ENCODE measurements at regions not wholly inside any gene's neighbourhood (a gene's known extent, or its start where the extent isn't known, plus 50 kb on each side); places are given as distances from the start of the nearest gene placed in this dataset.

GRCh38 chr7:68754414-68754813 lies 843.9 kb upstream of the AUTS2 start:
- no peak overlapping the region for H3K27ac ChIP-seq
- H3K27me3 ChIP-seq (replicated peaks), result no peaks in the 10 kb centered on the region
- TF ChIP-seq CTCF (IDR thresholded peaks at IDR 0.05; ENCODE audit: low read depth, low read length, missing control alignments), result no peak
- in situ Hi-C loops (cut with HindIII; ENCODE audit: low pct_ligation_motif_present, low sequenced_read_pairs), result no loop called here
- no peaks in the 10 kb centered on the region for H3K36me3 ChIP-seq (replicated peaks)
- no peak overlapping the region for H3K4me3 ChIP-seq (ENCODE audit: low read depth, low read length)
- no peak for DNase-seq

GRCh38 chr7:68756986-68757495 lies 841.2 kb upstream of the AUTS2 start:
- Histone ChIP-seq H3K4me3 (ENCODE audit: low read depth, low read length) (no peak overlapping the region), H3K36me3 (replicated peaks) (no peaks in the 10 kb centered on the region), H3K27me3 (replicated peaks) (no peaks in the 10 kb centered on the region), H3K27ac (no peak overlapping the region)
- no peak for TF ChIP-seq CTCF (IDR thresholded peaks at IDR 0.05; ENCODE audit: low read depth, low read length, missing control alignments)
- DNase-seq, result no peak
- in situ Hi-C loops (cut with HindIII; ENCODE audit: low pct_ligation_motif_present, low sequenced_read_pairs), result no loop called here

GRCh38 chr7:68760556-68760955 lies 837.7 kb upstream of the AUTS2 start:
- no peaks in the 10 kb centered on the region for H3K27me3 ChIP-seq (replicated peaks)
- TF ChIP-seq CTCF (IDR thresholded peaks at IDR 0.05; ENCODE audit: low read depth, low read length, missing control alignments), result no peak
- no peak overlapping the region for H3K4me3 ChIP-seq (ENCODE audit: low read depth, low read length)
- DNase-seq, result no peak
- no peaks in the 10 kb centered on the region for H3K36me3 ChIP-seq (replicated peaks)
- no peak overlapping the region for H3K27ac ChIP-seq
- in situ Hi-C loops (cut with HindIII; ENCODE audit: low pct_ligation_motif_present, low sequenced_read_pairs), result no loop called here

- in situ Hi-C loops (cut with HindIII; ENCODE audit: low pct_ligation_motif_present, low sequenced_read_pairs), result no loop called here
- Histone ChIP-seq H3K27ac (no peak overlapping the region), H3K4me3 (ENCODE audit: low read depth, low read length) (no peak overlapping the region), H3K36me3 (replicated peaks) (no peaks in the 10 kb centered on the region), H3K27me3 (replicated peaks) (no peaks in the 10 kb centered on the region)
- DNase-seq, result no peak
- TF ChIP-seq CTCF (IDR thresholded peaks at IDR 0.05; ENCODE audit: low read depth, low read length, missing control alignments), result no peak
Measured at GRCh38 chr7:68767462-68767861, 830.8 kb upstream of the AUTS2 start.

GRCh38 chr7:68770649-68771048 lies 827.6 kb upstream of the AUTS2 start:
- no peak for DNase-seq
- no peak for TF ChIP-seq CTCF (IDR thresholded peaks at IDR 0.05; ENCODE audit: low read depth, low read length, missing control alignments)
- no peak overlapping the region for H3K4me3 ChIP-seq (ENCODE audit: low read depth, low read length)
- H3K27me3 ChIP-seq (replicated peaks), result no peaks in the 10 kb centered on the region
- H3K36me3 ChIP-seq (replicated peaks), result no peaks in the 10 kb centered on the region
- in situ Hi-C loops (cut with HindIII; ENCODE audit: low pct_ligation_motif_present, low sequenced_read_pairs), result no loop called here
- no peak overlapping the region for H3K27ac ChIP-seq

- no peak overlapping the region for H3K4me3 ChIP-seq (ENCODE audit: low read depth, low read length)
- in situ Hi-C loops (cut with HindIII; ENCODE audit: low pct_ligation_motif_present, low sequenced_read_pairs), result no loop called here
- no peaks in the 10 kb centered on the region for H3K27me3 ChIP-seq (replicated peaks)
- H3K36me3 ChIP-seq (replicated peaks), result no peaks in the 10 kb centered on the region
- H3K27ac ChIP-seq, result no peak overlapping the region
- no peak for TF ChIP-seq CTCF (IDR thresholded peaks at IDR 0.05; ENCODE audit: low read depth, low read length, missing control alignments)
- DNase-seq, result no peak
Measured at GRCh38 chr7:68776326-68776725, 821.9 kb upstream of the AUTS2 start.
